OCI-LY7 (cell line): ENCODE measurements at regions not wholly inside any gene's neighbourhood (a gene's known extent, or its start where the extent isn't known, plus 50 kb on each side); places are given as distances from the start of the nearest gene placed in this dataset.

Experiments used
- BruUV-seq: library from RNA; stranded (reverse); fragments of 400-500 nt; replicated peaks from 2 replicates; lab custom pipeline; 2021; lab: Mats Ljungman, UMichigan
- CTCF ChIA-PET: fragments of 300-600 bp; sonication (Branson Sonifier 250); formaldehyde crosslinking; loops from one replicate; lab custom pipeline; 2022; ENCODE audit warnings: antibody characterized with exemption; ENCODE audit not compliant: unreplicated experiment; lab: Charles Lee
- POLR2A ChIA-PET: fragments of 300-600 bp; sonication (Branson Sonifier 250); formaldehyde crosslinking; loops from one replicate; lab custom pipeline; 2022; ENCODE audit warnings: antibody characterized with exemption; lab: Charles Lee
- DNase-seq: peaks from one replicate; pipeline ENCODE4 v3.0.0-alpha.2; 2015; ENCODE audit warnings: low spot score
- H2AFZ ChIP-seq: fragments of 200-600 bp; sonication (generic), shearing (Covaris generic); 2 replicates; pipeline ENCODE4 v1.6.1; 2014; ENCODE audit warnings: mild to moderate bottlenecking, antibody characterized with exemption, low read length, moderate library complexity
- H3K27ac ChIP-seq: fragments of 200-600 bp; sonication (generic); 2 replicates; pipeline ENCODE4 v1.5.1; 2014; ENCODE audit warnings: mixed run types, low read depth, mild to moderate bottlenecking, moderate library complexity, low read length, inconsistent platforms; ENCODE audit not compliant: poor library complexity, severe bottlenecking
- H3K36me3 ChIP-seq: fragments of 200-600 bp; sonication (generic); 2 replicates; pipeline ENCODE4 v1.6.1; 2014; ENCODE audit warnings: mild to moderate bottlenecking, antibody characterized with exemption, low read length, moderate library complexity, mixed read lengths; ENCODE audit not compliant: insufficient read depth
- H3K4me1 ChIP-seq: fragments of 200-600 bp; sonication (generic); 2 replicates; pipeline ENCODE4 v1.5.1; 2014; ENCODE audit warnings: mild to moderate bottlenecking, low read length; ENCODE audit not compliant: insufficient read depth, poor library complexity, severe bottlenecking
- H3K4me2 ChIP-seq: fragments of 200-600 bp; sonication (generic); 2 replicates; pipeline ENCODE4 v1.6.1; 2014; ENCODE audit warnings: mild to moderate bottlenecking, low read length
- H3K4me3 ChIP-seq: fragments of 200-600 bp; sonication (generic); 2 replicates; pipeline ENCODE4 v1.5.1; 2014; ENCODE audit warnings: mild to moderate bottlenecking, low read depth, low read length; ENCODE audit not compliant: poor library complexity, severe bottlenecking
- H3K79me2 ChIP-seq: fragments of 200-600 bp; sonication (generic); 2 replicates; pipeline ENCODE4 v1.6.1; 2016; ENCODE audit warnings: low read depth, mild to moderate bottlenecking, low read length, moderate library complexity, mixed read lengths; ENCODE audit not compliant: insufficient read depth
- H3K9me2 ChIP-seq: fragments of 200-600 bp; sonication (generic); 2 replicates; pipeline ENCODE4 v1.6.1; 2016; ENCODE audit warnings: mild to moderate bottlenecking, low read length, mixed read lengths; ENCODE audit not compliant: insufficient read depth
- H3K9me3 ChIP-seq: fragments of 200-600 bp; sonication (generic); 2 replicates; pipeline ENCODE4 v1.6.1; 2014; ENCODE audit warnings: mild to moderate bottlenecking, mixed run types, low read length, mixed read lengths
- H4K20me1 ChIP-seq: fragments of 200-600 bp; sonication (generic); 2 replicates; pipeline ENCODE4 v1.6.1; 2014; ENCODE audit warnings: mild to moderate bottlenecking, antibody characterized with exemption, low read length, moderate library complexity, mixed read lengths; ENCODE audit not compliant: insufficient read depth
- EZH2phosphoT487 ChIP-seq: fragments of 200-600 bp; sonication (generic); IDR thresholded peaks from 2 replicates; pipeline ENCODE4 v1.6.1; 2018; ENCODE audit warnings: low read depth, borderline replicate concordance, mild to moderate bottlenecking, mixed run types, antibody characterized with exemption, low read length, moderate library complexity, mixed read lengths
- intact Hi-C: fragments of 100-400 bp; cut with micrococcal nuclease; formaldehyde crosslinking; loops from one replicate; pipeline ENCODE4 v1.10.0; 2022; ENCODE audit not compliant: unreplicated experiment
- TF ChIP-seq, protein P1 (sequence below): fragments of 200-600 bp; sonication (generic); conservative IDR thresholded peaks from 2 replicates; pipeline ENCODE4 v1.5.1; 2014; ENCODE audit warnings: mild to moderate bottlenecking, antibody characterized with exemption, low read length, moderate library complexity, mixed read lengths

GRCh38 chr20:22878166-22878565 lies 156.9 kb upstream of the SSTR4 start:
- no peak overlapping the region for H2AFZ ChIP-seq
- no peaks in the 10 kb centered on the region for H4K20me1 ChIP-seq
- POLR2A ChIA-PET = no interaction called here
- TF ChIP-seq, protein P1, sequence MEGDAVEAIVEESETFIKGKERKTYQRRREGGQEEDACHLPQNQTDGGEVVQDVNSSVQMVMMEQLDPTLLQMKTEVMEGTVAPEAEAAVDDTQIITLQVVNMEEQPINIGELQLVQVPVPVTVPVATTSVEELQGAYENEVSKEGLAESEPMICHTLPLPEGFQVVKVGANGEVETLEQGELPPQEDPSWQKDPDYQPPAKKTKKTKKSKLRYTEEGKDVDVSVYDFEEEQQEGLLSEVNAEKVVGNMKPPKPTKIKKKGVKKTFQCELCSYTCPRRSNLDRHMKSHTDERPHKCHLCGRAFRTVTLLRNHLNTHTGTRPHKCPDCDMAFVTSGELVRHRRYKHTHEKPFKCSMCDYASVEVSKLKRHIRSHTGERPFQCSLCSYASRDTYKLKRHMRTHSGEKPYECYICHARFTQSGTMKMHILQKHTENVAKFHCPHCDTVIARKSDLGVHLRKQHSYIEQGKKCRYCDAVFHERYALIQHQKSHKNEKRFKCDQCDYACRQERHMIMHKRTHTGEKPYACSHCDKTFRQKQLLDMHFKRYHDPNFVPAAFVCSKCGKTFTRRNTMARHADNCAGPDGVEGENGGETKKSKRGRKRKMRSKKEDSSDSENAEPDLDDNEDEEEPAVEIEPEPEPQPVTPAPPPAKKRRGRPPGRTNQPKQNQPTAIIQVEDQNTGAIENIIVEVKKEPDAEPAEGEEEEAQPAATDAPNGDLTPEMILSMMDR = no peak
- TF ChIP-seq EZH2phosphoT487 = no peak
- no peak for DNase-seq
- H3K4me3 ChIP-seq = no peak overlapping the region
- no peaks in the 10 kb centered on the region for H3K9me2 ChIP-seq
- CTCF ChIA-PET = no interaction called here
- intact Hi-C loops = no loop called here
- H3K79me2 ChIP-seq = no peaks in the 10 kb centered on the region
- H3K4me1 ChIP-seq = no peaks in the 10 kb centered on the region
- no peak overlapping the region for H3K27ac ChIP-seq
- BruUV-seq = no TSS peak
- no peaks in the 10 kb centered on the region for H3K9me3 ChIP-seq
- H3K4me2 ChIP-seq = no peak overlapping the region
- no peaks in the 10 kb centered on the region for H3K36me3 ChIP-seq

- Histone ChIP-seq H3K27ac (no peak overlapping the region), H3K9me3 (no peaks in the 10 kb centered on the region), H3K4me3 (no peak overlapping the region), H3K79me2 (no peaks in the 10 kb centered on the region), H3K36me3 (no peaks in the 10 kb centered on the region), H2AFZ (no peak overlapping the region), H4K20me1 (no peaks in the 10 kb centered on the region), H3K4me2 (no peak overlapping the region), H3K9me2 (no peaks in the 10 kb centered on the region), H3K4me1 (no peaks in the 10 kb centered on the region)
- CTCF ChIA-PET = no interaction called here
- TF ChIP-seq, protein P1 = no peak
- TF ChIP-seq EZH2phosphoT487 = no peak
- intact Hi-C loops = no loop called here
- no TSS peak for BruUV-seq
- DNase-seq = no peak
- POLR2A ChIA-PET = no interaction called here
Observed at GRCh38 chr20:22880277-22880676, 154.8 kb upstream of the SSTR4 start.

- Histone ChIP-seq H3K4me1 (no peaks in the 10 kb centered on the region), H2AFZ (no peak overlapping the region), H4K20me1 (no peaks in the 10 kb centered on the region), H3K27ac (no peak overlapping the region), H3K4me3 (no peak overlapping the region), H3K9me2 (no peaks in the 10 kb centered on the region), H3K9me3 (no peaks in the 10 kb centered on the region), H3K79me2 (no peaks in the 10 kb centered on the region), H3K4me2 (no peak overlapping the region), H3K36me3 (no peaks in the 10 kb centered on the region)
- CTCF ChIA-PET = no interaction called here
- POLR2A ChIA-PET = interaction anchor here (0.7 kb wide), 1 partner anchor 213 kb away, joined by 3 read pairs; no protein-coding TSS in a partner anchor
- no TSS peak for BruUV-seq
- intact Hi-C loops = no loop called here
- no peak for TF ChIP-seq EZH2phosphoT487
- TF ChIP-seq, protein P1 = no peak
- DNase-seq = no peak
Observed at GRCh38 chr20:22887796-22888195, 147.3 kb upstream of the SSTR4 start.
